Left colon (tissue), 2 donors: ENCODE measurements at regions not wholly inside any gene's neighbourhood (a gene's known extent, or its start where the extent isn't known, plus 50 kb on each side); places are given as distances from the start of the nearest gene placed in this dataset.

Experiments used
- ATAC-seq: fragments of 200-7000 bp; cut with Tn5 transposase; one replicate; pipeline ENCODE4 v1.9.1; 2020; ENCODE audit warnings: mild to moderate bottlenecking, moderate library complexity
- DNase-seq, 2 donors: peaks; one replicate each; pipeline ENCODE4 v3.0.0-alpha.2; 2020
- intact Hi-C, 2 donors: fragments of 100-400 bp; cut with DNase I in 1 of 2; cut with micrococcal nuclease in 1 of 2; formaldehyde crosslinking; loops; one replicate each; pipeline versions ENCODE4 v1.11.2 to v1.14.0; 2022; cut with DNase I, micrococcal nuclease
- donor health status: DM: no; HTN: no; CAD: no.
- donor health status: DM: yes; HTN: yes; CAD: no.

GRCh38 chr6:15032015-15032414, 213.9 kb upstream of the JARID2 start:
- DNase-seq (no peak), ATAC-seq (no peak)
- intact Hi-C loops = no loop called here

GRCh38 chr6:15033850-15034203, 212.0 kb upstream of the JARID2 start:
- DNase-seq = no peak
- no peak for ATAC-seq
- intact Hi-C loops = no loop called here

- ATAC-seq (peak; percentile 36), DNase-seq (peak in 1 of 2 donors; percentile 25)
- intact Hi-C loops = no loop called here
Observed at GRCh38 chr6:15036690-15037245, 209.1 kb upstream of the JARID2 start.

GRCh38 chr6:15037253-15037652, 208.6 kb upstream of the JARID2 start:
- intact Hi-C loops = no loop called here
- ATAC-seq (no peak), DNase-seq (no peak)

- DNase-seq (no peak), ATAC-seq (no peak)
- intact Hi-C loops = no loop called here
Observed at GRCh38 chr6:15038013-15038791, 207.7 kb upstream of the JARID2 start.

GRCh38 chr6:15039136-15039535, 206.7 kb upstream of the JARID2 start:
- intact Hi-C loops = no loop called here
- DNase-seq (no peak), ATAC-seq (no peak)

GRCh38 chr6:15042938-15043337, 202.9 kb upstream of the JARID2 start:
- DNase-seq (no peak), ATAC-seq (no peak)
- intact Hi-C loops = no loop called here

GRCh38 chr6:15044146-15044882, 201.6 kb upstream of the JARID2 start:
- DNase-seq (no peak), ATAC-seq (no peak)
- intact Hi-C loops = no loop called here

GRCh38 chr6:15044948-15045347, 200.9 kb upstream of the JARID2 start:
- intact Hi-C loops = no loop called here
- DNase-seq (no peak), ATAC-seq (no peak)

- ATAC-seq = no peak
- intact Hi-C loops = no loop called here
- DNase-seq = no peak
Observed at GRCh38 chr6:15046751-15047150, 199.1 kb upstream of the JARID2 start.

GRCh38 chr6:15048367-15048766, 197.5 kb upstream of the JARID2 start:
- DNase-seq (no peak), ATAC-seq (no peak)
- intact Hi-C loops = no loop called here

- intact Hi-C loops = no loop called here
- no peak for ATAC-seq
- no peak for DNase-seq
Observed at GRCh38 chr6:15058200-15059061, 187.4 kb upstream of the JARID2 start.

GRCh38 chr6:15061180-15061641, 184.7 kb upstream of the JARID2 start:
- no peak for DNase-seq
- intact Hi-C loops = no loop called here
- ATAC-seq = no peak

- ATAC-seq (no peak), DNase-seq (no peak)
- intact Hi-C loops = no loop called here
Observed at GRCh38 chr6:15061908-15062515, 183.9 kb upstream of the JARID2 start.

GRCh38 chr6:15062516-15063252, 183.2 kb upstream of the JARID2 start:
- DNase-seq = no peak
- no peak for ATAC-seq
- intact Hi-C loops = no loop called here

- intact Hi-C loops = no loop called here
- ATAC-seq (no peak), DNase-seq (peak; percentile 28 to 41)
Observed at GRCh38 chr6:15063253-15063853, 182.5 kb upstream of the JARID2 start.

GRCh38 chr6:15065261-15065989, 180.4 kb upstream of the JARID2 start:
- intact Hi-C loops = no loop called here
- DNase-seq (no peak), ATAC-seq (no peak)
